Neutrophil (primary cell): ENCODE measurements at regions not wholly inside any gene's neighbourhood (a gene's known extent, or its start where the extent isn't known, plus 50 kb on each side); places are given as distances from the start of the nearest gene placed in this dataset.

Experiments used
- H3K27ac ChIP-seq: fragments of 200-600 bp; sonication (generic); 2 replicates; pipeline ENCODE4 v1.5.1; 2016; ENCODE audit warnings: mild to moderate bottlenecking, moderate library complexity
- H3K27me3 ChIP-seq: fragments of 200-600 bp; sonication (generic); 2 replicates; pipeline ENCODE4 v1.6.0; 2016; ENCODE audit warnings: mild to moderate bottlenecking
- H3K36me3 ChIP-seq: fragments of 200-600 bp; sonication (generic); 2 replicates; pipeline ENCODE4 v1.5.1; 2017
- H3K4me1 ChIP-seq, 2 experiments: fragments of 200-600 bp in 1 of 2; sonication (generic) in 1 of 2; 1 replicate in 1 of 2; 2 replicates in 1 of 2; pipeline versions ENCODE4 v1.5.1 to v1.6.1; 2013 to 2016; ENCODE audit warnings: low read depth in 1 of 2, low read length in 1 of 2, mild to moderate bottlenecking in 1 of 2, moderate library complexity in 1 of 2; ENCODE audit not compliant: control insufficient read depth in 1 of 2, insufficient read depth in 1 of 2
- H3K4me3 ChIP-seq, 2 experiments: fragments of 200-600 bp in 1 of 2; sonication (generic) in 1 of 2; 1 replicate in 1 of 2; 2 replicates in 1 of 2; pipeline ENCODE4 v1.5.1; 2013 to 2016; ENCODE audit warnings: low read depth in 1 of 2, low read length in 1 of 2, mild to moderate bottlenecking in 1 of 2, moderate library complexity in 1 of 2
- H3K9me3 ChIP-seq: fragments of 200-600 bp; sonication (generic); 2 replicates; pipeline ENCODE4 v1.5.1; 2016
- TF ChIP-seq, protein P1 (sequence below): fragments of 200-600 bp; sonication (generic); IDR thresholded peaks from 2 replicates; pipeline ENCODE4 v1.5.1; 2016; ENCODE audit warnings: antibody characterized with exemption

DNA sequence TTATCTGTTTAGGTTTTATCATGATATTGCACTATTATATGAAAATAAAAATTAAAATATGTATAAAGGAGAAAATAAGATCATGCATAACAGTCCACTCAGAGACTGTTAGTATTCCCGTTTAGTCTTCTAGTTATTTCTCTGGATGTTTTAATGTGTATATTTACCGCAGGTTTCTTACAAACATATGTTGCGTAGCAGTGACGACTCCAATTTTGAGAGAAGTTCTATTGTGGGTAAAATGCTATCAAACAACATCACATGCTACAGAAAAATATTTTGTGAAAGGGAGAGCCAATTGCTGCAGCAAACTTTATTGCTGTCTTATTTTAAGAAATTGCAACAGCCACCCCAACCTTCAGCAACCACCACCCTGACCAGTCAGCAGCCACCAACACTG lies 72.4 kb upstream of the NXT1 start:
- no peak overlapping the region for H3K4me3 ChIP-seq
- H3K27ac ChIP-seq, result no peak overlapping the region
- H3K27me3 ChIP-seq, result peaks cover 6% of the 10 kb centered on the region

DNA sequence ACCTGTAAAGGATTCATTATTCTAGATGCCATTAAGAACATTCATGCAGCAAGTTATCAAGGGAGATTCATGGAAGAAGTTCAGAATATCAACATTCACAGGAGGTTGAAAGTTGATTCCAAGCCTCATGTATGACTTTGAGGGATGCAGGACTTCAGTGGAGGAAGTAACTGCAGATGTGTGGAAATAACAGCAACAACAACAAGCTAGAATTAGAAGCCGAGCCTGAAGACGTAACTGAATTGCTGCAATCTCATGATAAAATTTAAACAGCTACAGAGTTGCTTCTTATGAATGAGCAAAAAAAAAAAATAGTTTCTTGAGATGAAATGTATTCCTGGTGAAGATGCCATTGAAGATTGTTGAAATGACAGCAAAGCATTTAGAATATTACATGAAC lies 73.3 kb upstream of the NXT1 start:
- TF ChIP-seq, protein P1, sequence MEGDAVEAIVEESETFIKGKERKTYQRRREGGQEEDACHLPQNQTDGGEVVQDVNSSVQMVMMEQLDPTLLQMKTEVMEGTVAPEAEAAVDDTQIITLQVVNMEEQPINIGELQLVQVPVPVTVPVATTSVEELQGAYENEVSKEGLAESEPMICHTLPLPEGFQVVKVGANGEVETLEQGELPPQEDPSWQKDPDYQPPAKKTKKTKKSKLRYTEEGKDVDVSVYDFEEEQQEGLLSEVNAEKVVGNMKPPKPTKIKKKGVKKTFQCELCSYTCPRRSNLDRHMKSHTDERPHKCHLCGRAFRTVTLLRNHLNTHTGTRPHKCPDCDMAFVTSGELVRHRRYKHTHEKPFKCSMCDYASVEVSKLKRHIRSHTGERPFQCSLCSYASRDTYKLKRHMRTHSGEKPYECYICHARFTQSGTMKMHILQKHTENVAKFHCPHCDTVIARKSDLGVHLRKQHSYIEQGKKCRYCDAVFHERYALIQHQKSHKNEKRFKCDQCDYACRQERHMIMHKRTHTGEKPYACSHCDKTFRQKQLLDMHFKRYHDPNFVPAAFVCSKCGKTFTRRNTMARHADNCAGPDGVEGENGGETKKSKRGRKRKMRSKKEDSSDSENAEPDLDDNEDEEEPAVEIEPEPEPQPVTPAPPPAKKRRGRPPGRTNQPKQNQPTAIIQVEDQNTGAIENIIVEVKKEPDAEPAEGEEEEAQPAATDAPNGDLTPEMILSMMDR, result no peak
- Histone ChIP-seq H3K9me3 (no peaks in the 10 kb centered on the region), H3K4me1 (peaks cover 7 to 8% of the 10 kb centered on the region in 2 experiments), H3K4me3 (no peak overlapping the region), H3K27ac (no peak overlapping the region), H3K36me3 (no peaks in the 10 kb centered on the region), H3K27me3 (no peaks in the 10 kb centered on the region)

More for the DNA sequence above, 72.4 kb upstream of the NXT1 start:
- Histone ChIP-seq H3K36me3 (no peaks in the 10 kb centered on the region), H3K4me1 (peaks cover 7 to 8% of the 10 kb centered on the region in 2 experiments), H3K9me3 (no peaks in the 10 kb centered on the region)
- TF ChIP-seq, protein P1, result no peak

DNA sequence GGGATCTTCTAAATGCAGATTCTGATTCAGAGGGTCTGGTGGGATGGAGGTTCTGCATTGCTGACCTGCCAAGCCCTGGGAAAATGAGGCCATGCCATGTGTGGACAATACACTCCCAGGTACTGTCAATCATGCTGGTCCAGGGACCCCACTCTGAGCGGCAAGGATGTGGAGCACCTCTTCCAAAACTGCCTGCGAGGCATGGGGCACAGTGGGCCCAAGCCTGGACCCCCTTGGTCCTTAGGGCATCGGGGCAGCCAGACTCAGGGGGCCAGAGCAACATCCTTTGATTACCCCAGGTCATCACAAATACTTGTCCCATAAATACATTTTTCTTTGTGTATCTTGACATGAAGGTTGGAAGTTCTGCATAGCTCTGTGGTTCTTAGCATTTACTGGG lies 76.8 kb upstream of the NXT1 start:
- TF ChIP-seq, protein P1, result no peak
- no peak overlapping the region for H3K4me3 ChIP-seq
- H3K27ac ChIP-seq, result no peak overlapping the region
- no peaks in the 10 kb centered on the region for H3K9me3 ChIP-seq
- no peaks in the 10 kb centered on the region for H3K36me3 ChIP-seq
- H3K4me1 ChIP-seq, result peaks cover 7 to 8% of the 10 kb centered on the region in 2 experiments
- H3K27me3 ChIP-seq, result no peaks in the 10 kb centered on the region

DNA sequence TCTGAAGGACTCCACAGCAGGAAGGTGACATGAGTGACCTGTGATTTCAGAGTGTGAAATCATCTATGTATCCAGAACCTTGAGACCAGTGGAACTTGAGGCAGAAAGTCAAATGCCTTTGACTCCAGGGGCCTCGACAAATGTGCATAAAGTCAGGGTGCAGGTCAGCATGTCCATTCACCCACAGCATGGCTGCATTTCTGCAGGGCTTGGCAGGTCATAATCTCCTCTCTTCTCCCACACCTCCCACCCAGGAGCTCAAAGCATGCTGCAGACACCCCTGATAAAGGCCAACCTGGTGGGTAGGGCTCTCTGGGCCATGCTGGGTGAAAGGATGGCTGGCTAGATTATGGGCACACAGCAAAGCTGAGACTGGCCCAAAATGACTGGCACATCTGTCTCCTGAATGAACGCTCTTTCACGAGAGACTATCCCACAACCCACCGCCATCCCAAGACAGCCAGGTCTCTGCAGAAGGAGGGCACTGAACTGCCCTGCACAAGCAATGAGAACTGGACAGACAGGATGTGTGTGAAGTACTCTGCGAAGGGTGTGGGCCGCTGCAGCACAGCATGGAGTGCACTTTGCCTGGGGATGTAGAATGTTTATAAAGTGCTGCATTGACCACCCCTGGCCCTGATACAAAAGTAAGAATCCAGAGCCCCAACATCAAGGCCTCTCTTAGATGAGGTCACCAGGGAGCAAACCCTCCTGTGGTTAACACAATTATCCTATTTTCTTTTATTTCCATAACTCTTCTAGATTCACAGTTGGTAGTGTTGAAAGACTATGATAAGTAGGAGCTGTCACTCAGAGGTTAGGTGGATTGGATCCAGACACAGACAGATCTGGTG lies 78.2 kb upstream of the NXT1 start:
- Histone ChIP-seq H3K4me3 (no peak overlapping the region), H3K27ac (no peak overlapping the region), H3K36me3 (no peaks in the 10 kb centered on the region), H3K4me1 (peaks cover 3 to 5% of the 10 kb centered on the region in 2 experiments), H3K27me3 (no peaks in the 10 kb centered on the region), H3K9me3 (no peaks in the 10 kb centered on the region)
- TF ChIP-seq, protein P1, result no peak

DNA sequence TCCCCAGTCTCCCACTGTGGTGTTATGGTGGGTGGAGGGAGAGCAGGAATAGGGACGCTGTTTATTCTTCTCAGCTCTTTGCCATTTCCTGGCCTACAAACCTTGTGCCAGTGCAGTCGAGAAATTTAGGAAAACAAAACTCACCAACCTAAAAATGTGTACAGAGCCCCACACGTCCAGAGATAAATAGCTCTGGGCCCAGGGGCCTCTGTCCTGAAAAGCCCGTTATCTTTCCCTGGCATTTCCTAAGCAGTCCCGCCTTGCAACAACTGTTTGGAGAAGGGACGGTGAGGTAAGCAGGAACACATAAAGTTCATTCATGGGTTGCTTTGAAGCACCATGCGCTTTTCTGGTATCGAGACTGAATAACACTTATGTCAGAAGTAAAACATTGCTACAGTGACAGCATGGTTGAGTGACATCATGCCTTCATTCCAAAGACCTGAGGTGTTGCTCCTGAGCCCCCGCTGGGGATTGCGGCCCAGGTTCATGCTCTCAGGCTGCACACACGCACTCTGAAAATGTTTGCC lies 80.1 kb upstream of the NXT1 start:
- Histone ChIP-seq H3K27me3 (no peaks in the 10 kb centered on the region), H3K4me3 (no peak overlapping the region), H3K4me1 (no peaks in the 10 kb centered on the region), H3K36me3 (no peaks in the 10 kb centered on the region), H3K27ac (no peak overlapping the region), H3K9me3 (no peaks in the 10 kb centered on the region)
- TF ChIP-seq, protein P1, result no peak
